ENCODE measurements at regions not wholly inside any gene's neighbourhood (a gene's known extent, or its start where the extent isn't known, plus 50 kb on each side); places are given as distances from the start of the nearest gene placed in this dataset.

GRCh38 chr1:219752645-219753044 lies 139.7 kb upstream of the ZC3H11B start:
- TF ChIP-seq RAD21 (conservative IDR thresholded peaks at IDR 0.05 in 1 of 2, IDR thresholded peaks at IDR 0.05 in 1 of 2) (no peak), JUNB (IDR thresholded peaks at IDR 0.05) (no peak), CTCF (IDR thresholded peaks at IDR 0.05) (no peak), EP300 (IDR thresholded peaks at IDR 0.05) (no peak), REST (IDR thresholded peaks at IDR 0.05) (no peak), POLR2A (IDR thresholded peaks at IDR 0.05; ENCODE audit: low read length) (no peak), CEBPB (IDR thresholded peaks at IDR 0.05) (no peak), ZC3H11A (IDR thresholded peaks at IDR 0.05) (no peak), CBX8 (IDR thresholded peaks at IDR 0.05) (no peak), JUN (IDR thresholded peaks at IDR 0.05) (no peak), MAX (IDR thresholded peaks at IDR 0.05) (no peak), MYC (IDR thresholded peaks at IDR 0.05; ENCODE audit: borderline replicate concordance, low read length) (no peak), ELK1 (IDR thresholded peaks at IDR 0.05; ENCODE audit: low read depth, low read length) (no peak), RCOR1 (IDR thresholded peaks at IDR 0.05; ENCODE audit: low read depth, low read length) (no peak)

Measured in A549 (cell line).